GM19025 (cell line): ENCODE measurements at regions not wholly inside any gene's neighbourhood (a gene's known extent, or its start where the extent isn't known, plus 50 kb on each side); places are given as distances from the start of the nearest gene placed in this dataset.

Experiments
- ATAC-seq: cut with Tn5 transposase; IDR thresholded peaks from one replicate; pipeline ENCODE4 v1.9.1; 2021; ENCODE audit warnings: mild to moderate bottlenecking, low read depth, moderate library complexity; ENCODE audit not compliant: unreplicated experiment

DNA sequence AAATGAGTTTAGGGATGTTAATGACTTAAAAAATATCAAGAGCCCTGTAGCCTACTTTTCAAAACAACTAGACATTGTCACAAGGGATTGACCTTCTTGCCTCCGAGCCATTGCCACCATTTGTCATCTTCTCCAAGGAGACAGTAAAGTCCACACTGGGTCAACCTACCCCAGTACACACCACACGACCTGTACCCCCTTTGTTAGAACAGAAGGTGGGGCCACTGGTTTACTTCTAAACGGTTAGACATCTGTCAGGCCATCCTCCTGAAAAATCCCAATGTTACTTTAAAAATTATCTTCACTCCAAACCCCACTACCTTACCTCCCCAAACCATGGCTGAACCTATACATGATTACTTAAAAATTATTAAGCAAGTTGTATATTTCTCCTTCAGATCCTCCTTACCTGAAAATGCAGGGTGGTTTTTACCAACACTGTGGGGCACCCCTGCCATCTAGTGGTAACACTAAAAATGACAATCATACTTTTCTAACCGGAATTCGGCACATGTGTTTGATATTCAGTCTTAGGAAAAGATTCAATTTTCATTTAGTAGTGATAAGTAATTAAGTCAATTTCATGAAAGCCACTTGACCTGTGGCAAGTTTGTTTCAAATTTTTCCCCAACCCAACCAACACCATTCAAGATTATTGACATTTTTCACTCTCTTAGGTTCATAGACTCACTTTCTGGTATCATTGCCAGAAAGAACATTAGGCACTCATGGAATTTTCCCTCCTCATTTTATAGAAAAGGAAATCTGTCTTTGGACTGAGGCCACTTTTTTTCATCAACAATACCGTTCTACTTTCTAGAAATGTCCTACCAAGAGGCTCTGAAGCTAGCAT lies 265.3 kb upstream of the PKDCC start:
- ATAC-seq, result no peak

DNA sequence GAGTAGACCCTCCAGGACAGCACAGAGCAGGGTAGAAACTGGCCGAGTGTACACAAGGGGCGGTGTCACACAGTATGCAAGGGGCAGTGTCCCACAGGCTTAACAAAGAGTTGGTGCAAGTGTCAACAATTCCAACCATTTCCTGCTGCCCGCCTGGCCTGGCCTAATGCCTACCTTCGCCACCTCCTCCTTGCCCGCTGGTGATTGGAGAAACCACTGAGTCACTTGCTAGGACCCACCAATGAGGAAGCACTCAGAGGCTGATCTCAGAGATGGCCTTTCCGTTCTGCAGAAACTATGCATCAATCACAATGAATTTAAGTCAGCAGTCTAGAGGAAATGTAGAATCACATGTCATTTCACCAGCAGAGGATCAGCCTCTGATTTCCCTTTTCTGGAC lies 263.3 kb upstream of the PKDCC start:
- no peak for ATAC-seq

DNA sequence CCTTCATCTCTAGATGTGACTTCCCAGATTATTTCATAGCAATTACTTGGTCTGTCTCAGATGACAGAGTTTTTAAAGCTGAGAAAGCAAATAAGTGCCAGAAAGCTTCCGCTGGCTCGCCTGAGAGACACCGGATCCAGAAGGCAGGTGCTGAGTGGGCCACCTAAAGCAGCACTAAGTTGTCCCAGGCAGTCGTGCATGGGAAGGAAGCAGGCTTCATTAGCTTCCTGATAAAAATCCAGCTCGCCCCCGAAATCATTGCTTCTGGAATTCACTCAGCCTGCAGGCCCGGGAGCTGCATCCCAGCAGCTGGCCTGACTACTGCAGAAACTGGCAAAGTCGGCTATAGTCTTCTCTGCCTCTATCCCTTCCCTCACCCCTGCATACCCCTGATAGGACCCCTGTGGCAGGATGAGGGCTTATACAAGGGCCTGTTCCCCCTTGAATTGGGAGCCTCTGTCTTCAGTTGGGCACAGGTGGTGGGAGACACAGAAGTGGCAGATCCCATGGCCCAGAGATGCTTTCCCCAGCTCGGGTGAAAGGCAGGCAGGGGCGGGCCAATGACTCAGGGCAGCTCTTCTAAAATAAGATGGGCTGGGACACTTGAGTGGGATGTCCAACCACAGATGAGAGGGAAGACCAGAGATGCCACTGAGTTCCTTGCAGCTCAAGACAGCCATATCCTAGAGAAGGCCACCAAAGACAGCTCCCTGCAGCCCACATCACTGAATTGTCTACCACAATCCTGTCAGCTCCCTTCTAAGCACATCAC lies 262.4 kb upstream of the PKDCC start:
- ATAC-seq, result no peak

DNA sequence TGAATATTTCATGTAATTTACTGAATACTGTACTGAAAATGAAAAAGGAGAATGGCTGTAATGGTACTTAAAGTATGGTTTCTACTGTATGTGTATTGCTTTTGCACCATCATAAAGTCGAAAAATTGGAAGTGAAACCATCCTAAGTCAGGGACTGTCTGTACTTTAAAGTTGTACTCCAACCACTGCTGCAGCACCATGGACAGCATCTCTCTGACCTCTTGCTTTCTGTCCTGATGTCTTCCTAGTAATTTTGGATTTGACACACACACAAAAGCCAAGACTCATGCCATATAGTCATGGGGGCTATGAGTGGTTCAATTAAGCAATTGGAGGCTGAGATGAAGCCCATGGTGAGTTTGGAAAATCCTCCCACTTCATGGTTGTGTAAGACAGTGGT lies 256.3 kb upstream of the PKDCC start:
- ATAC-seq, result no peak

DNA sequence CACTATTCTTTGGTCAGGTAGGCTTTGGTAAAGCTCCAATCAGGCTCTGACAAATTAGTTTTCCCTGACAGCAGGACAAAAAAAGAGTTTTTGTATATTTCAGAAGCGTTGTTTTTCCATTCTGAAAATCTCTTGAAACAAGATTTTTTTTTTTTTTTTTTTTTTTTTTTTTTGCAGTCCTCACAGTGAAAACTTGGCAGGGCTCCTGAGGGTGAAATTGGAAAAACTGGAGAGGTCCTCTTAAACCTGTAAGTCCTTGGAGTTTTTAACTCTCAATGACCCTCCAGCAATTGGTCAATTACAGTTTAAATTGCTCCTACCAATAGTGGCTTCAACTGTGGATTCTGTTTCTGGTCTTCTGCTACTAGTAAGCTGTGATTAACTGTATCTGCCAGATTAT lies 244.5 kb upstream of the PKDCC start:
- ATAC-seq, result no peak

DNA sequence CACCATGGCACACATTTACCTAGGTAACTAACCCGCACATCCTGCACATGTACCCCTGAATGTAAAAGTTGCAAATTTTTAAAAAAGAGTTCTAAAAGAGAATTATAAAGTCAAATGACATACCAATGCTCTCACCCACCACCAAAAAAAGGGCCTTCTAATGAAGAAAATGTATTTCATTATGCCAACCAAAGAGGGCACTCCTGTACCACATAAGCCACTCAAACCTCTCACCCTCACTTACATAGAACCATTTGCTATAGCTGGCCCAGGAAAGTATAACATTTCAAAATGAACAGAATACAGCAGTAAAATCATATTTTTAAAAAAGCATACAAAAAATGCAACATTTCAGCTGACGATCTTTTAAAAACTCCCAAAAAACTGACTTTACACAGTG lies 241.5 kb upstream of the PKDCC start:
- no peak for ATAC-seq

DNA sequence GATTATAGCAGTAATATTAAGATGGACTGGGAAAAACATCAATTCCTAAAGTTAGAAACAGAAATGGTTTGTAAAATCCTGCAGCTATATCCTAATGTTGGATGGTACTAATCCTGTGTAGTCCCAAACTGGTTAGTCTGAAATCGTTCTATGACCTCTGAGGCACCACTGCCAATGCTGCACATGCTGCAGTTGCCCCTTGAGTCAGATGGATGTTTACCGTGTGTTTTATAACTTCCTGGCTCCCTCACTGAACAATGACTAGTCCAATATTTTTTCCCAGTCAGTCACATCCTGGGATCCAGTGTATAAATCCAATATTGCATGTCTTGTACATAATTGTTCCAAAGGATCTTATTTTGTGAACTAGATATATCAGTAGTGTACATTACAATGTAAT lies 226.7 kb upstream of the PKDCC start:
- no peak for ATAC-seq

DNA sequence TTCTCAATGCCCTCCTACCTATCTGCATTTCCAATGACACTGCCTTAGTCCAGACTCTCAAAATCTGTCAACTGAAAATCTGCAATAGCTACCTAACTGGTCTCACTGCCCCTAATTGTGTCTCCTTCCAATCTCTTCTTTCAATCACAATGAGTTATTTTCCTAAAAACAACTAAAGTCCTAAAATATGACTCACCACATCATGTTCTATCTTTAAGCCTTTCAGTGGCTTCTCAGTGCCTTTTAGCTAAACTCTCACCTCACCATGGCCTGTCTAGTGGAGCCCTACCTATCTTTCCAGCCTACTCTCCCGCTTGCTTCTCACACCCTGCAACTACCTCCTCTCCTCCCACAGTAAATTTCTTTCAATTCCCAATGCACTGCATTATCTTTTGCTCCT lies 220.9 kb upstream of the PKDCC start:
- ATAC-seq, result no peak

DNA sequence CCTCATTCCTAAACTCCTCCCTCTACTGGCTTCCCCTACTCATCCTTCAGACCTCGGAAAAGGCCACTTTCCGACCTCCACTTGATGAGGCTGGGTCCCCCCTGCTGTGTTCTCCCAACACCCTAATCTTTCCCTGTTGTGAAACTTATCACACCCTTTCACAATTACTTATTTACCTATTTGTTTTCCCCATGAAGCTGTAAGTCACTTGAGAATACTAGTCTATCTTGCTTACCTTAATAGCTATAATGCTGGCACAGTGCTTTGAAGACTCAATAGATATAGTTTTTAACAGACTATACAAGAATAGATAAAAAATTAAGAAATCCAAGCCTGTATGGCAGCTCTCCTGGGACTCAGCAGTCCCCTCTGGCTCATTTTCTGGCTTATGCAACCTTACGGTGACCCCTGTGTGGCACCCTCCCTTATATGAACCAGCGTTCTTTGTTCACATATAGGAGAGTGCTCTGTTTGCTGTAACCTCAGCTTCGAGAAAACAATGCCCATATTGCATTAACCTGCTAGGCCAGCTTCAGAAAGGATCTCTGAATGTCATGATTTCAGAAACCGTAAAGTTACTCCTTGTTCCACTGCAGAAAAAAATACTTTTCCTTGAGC lies 220.4 kb upstream of the PKDCC start:
- no peak for ATAC-seq

DNA sequence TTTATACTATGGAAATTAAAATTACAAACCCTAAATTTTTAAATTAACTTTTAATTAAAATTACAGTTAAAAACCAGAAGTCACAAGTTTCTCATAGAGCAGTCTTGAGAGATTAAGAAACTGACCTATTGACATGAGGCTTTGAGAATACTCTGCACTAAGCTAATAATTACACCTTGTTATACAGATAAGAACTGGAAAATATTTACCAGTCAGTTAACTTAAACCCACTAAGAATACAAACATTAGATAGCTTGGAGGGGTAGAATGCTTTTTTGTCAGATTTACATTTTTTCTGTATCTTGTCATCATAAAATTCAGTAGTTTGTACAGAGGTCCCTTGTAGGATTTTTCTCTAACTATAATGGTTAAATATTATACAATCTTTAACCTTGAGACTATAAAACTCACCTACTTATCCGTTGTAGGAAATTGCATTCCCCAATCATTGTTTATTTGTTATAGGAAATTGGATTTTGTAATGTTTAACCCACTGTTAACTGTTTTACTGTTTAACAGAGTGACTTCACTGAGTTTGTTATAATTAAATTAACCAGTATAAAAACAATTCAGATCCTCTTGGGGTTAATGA lies 219.7 kb upstream of the PKDCC start:
- ATAC-seq, result no peak

DNA sequence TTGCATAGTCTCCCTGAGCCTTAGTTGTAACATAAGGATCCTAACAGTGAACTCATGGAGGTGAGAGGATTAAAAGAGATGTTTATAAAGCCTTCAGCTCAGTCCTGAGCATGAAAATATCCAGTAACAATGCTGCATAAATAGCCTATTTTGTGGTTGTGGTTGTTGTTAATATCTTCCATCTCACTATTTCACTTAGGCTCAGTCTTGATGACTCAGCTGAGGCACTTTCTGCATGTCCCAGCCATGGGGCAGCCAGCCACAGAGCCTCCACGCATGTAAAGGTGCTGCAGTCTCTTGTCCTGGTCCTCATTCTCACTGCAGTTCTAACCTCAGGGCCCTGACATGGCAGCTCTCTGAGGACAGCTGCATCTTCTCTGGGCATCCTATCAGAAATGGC lies 218.8 kb upstream of the PKDCC start:
- ATAC-seq, result no peak

DNA sequence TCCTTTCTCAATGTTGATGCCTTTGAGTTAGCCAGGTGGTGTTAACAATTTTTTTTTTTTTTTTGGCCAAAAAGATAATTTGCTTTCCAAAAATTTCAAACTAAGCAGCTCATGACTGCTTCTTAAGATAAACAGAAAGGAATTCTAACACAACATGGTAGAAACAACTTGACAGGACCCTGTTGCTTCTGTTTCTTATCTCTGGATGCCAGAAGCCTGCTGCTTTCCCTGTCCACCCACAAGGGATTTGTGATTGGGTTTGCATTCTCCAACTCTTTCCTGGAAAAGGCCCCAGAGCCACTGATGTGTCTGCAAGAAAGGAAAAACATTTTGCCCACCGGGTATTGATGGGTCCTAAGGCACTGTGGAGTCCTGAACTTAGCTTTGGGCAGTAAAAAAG lies 217.2 kb upstream of the PKDCC start:
- ATAC-seq, result no peak

DNA sequence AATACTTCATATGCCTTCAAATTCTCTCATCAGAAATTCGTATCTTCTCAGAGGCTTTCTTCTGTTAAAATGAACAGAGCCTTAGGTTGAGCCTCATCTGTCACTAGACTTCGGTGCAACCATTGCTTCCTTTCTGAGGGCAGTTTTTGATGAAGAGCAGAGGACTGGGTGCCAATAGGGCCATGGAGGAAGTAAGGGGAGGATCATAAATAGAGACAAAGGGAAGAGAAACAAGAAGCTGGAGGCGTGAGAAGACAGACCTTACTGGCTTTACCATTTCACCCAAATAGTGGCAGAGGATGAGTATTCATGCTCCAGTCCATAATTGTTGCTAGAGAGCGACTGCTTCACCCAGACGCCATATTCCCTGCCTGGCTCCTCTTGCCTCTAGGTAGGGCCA lies 215.6 kb upstream of the PKDCC start:
- ATAC-seq, result no peak

DNA sequence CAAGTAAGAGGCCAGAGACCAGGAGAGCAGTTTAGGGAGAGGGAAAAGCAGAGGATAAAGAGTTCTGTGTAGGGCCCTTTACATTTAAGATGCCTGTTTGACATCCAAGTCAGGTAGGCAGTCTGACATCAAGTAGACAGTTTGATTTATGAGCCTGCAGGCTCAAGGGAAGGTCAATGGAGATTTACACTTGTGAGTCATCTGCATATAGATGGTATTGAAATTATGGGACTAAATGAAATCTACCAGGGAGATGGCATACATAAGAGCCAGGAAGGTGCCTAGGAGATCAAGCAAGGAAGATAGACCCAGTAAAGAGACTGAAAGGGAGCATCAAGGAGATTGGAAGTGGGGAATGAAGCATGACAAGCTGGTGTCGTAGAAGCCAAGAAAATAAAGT lies 212.4 kb upstream of the PKDCC start:
- no peak for ATAC-seq

DNA sequence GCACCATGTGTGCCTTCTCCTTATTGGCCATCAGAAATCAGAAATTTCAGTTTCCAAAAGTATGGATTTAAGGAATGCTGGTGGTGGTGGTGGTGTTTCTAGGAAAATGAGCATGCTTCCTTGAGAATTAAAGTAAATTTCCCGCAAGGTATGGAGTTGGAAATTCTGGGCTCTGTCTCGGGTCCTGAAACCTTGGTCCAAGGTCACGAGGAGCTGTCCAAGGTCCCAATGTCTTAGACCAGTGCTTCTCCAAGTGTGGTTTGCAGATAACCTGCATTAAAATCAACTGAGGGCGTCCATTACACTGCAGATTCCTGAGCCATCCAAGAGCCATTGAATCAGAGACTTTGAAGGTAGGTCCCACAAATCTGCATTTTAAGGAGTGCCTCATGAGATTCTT lies 210.9 kb upstream of the PKDCC start:
- no peak for ATAC-seq

DNA sequence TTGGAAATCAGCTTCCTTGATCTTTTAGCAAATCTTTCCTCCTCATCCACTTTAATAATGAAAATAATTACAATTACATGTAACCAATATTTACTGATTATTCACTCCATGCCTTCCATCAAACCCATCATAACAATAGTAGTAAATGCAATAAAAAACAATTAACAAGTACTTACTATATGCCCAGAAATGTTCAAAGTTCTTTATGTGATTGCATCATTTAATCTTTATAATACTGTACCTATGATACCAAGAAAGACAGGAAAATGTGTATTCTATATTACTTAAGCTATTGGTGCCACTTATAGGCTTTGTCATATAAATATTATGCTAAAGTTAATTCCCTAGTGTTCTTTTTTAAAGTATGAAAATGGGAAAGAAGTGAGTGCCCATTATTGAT lies 210.2 kb upstream of the PKDCC start:
- no peak for ATAC-seq

DNA sequence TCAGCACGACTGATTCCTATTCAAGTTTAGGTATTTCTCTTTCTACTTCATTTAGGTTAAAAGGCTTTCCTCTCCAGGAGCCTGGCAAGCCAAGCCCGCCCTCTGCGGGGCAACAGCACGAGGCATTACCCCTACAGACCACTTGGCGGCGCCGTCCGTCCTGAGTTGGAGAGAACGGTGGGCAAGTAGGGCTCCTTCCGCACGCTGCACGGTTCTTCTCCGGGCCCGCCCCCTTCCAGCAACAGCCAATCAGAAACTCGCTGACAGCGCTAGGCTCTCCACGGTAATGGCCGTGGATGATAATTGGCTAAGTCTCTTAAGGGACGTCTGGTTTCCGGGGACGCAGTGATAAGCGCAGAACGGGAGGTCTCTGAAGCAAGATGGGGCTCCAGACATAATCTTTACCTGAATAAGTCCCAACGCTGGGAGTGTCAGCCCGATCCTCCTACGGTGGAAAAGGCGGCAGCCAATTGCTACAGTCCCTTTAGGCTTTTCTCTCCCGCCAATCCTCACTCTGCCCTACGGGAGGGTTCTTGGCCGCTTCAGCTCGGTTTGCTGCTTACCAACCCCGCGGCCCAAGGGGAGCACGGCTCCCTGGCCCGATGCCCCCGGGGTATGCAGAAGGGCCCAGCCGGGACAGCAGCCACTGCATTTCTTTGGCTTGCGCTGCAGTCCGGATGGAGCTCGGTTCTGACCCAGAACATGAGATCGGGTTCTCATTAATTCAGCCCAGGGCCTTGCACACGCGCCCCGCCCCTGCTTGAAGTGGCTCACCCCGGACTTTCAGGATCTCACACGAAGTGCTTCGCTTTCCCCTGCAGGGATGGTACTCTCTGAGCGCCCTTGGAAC lies 206.9 kb upstream of the PKDCC start:
- ATAC-seq, result peak; percentile 100

DNA sequence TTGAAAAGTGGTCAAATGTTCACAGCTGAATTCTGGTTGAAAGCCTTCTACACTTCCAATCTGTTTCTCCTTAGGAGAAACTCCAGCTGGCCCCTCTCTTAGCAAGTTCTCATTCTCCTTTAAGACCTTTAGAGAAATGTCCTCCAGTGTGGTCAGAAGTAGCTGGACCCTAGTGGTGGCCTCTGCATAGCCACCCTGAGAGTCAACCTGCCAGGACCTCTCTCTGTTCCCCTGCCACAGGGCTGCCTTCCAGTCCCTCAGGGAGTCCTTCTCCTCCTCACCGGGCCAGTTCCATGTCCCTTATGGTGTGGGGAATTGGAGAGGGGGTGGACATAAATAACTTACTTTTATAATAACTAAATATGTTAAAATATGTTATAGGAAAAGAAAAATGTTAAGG lies 200.9 kb upstream of the PKDCC start:
- no peak for ATAC-seq

DNA sequence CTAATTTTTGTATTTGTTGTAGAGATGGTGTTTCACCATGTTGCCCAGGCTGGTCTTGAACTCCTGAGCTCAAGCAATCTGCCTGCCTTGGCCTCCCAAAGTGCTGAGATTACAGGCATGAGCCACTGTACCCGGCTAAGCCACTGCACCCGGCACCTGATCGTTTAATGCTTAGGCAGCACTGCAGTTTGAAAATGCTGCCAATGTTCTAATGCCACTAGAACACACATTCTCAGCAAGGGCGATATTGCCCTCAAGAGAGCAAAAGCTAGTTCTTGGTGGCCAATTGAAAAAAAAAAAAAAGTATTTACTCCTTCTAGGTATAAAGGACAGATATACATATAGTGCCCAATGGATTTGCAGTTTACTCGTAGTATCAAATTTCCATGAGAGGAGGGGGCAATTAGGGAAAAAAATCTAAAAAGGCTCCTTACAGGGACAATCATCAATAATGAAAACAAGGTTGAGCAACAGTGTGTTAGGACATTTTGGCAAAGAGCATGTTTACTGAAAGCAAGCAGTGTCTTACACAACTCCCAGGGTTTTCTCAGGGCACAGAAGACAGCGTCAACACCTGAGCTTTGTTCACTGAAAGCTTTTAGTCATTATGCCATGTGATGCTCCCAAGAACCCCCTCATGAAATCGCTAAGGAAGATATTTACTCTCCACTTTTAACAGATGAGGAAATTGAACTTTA lies 199.9 kb upstream of the PKDCC start:
- no peak for ATAC-seq

DNA sequence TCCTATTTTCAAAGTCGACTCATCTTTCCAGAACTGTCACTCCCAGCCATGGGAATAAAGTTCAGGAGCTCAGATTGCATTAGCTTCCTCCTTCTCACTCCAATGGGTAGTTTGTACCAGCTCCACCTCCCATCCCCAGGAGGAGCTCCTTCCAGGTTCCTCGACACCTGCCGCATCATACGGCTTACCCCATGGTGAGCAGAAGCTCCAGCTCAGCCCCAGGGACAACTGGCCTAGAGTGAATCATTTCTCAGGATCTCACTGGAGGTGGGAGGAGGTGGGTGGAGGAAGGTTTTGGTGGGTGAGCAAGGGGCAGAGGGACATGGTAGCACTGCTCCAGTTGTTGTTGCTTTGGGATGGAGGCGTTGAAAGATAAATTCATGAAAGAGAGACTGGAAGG lies 196.3 kb upstream of the PKDCC start:
- no peak for ATAC-seq
